ENCODE measurements at regions not wholly inside any gene's neighbourhood (a gene's known extent, or its start where the extent isn't known, plus 50 kb on each side); places are given as distances from the start of the nearest gene placed in this dataset.

GRCh38 chr16:64165368-64165767 is 956.5 kb downstream of the CDH11 start:
- Histone ChIP-seq H3K27ac (no peak overlapping the region), H3K36me3 (ENCODE audit: insufficient read depth, low read length) (no peaks in the 10 kb centered on the region), H3K4me3 (no peak overlapping the region), H3K9ac (ENCODE audit: insufficient read length) (no peak overlapping the region), H3K9me3 (ENCODE audit: low read depth, low read length) (no peaks in the 10 kb centered on the region)
- no peak for TF ChIP-seq FOXP2 (optimal IDR thresholded peaks at IDR 0.05; ENCODE audit: control extremely low read depth, extremely low read length, insufficient read depth)
- no peak for TF ChIP-seq POLR2AphosphoS5 (IDR thresholded peaks at IDR 0.05; ENCODE audit: borderline replicate concordance, low read depth, low read length)
- no peak for TF ChIP-seq EZH2 (IDR thresholded peaks at IDR 0.05)
- DNase-seq (ENCODE audit: low read depth, low spot score) = no peak

DNA sequence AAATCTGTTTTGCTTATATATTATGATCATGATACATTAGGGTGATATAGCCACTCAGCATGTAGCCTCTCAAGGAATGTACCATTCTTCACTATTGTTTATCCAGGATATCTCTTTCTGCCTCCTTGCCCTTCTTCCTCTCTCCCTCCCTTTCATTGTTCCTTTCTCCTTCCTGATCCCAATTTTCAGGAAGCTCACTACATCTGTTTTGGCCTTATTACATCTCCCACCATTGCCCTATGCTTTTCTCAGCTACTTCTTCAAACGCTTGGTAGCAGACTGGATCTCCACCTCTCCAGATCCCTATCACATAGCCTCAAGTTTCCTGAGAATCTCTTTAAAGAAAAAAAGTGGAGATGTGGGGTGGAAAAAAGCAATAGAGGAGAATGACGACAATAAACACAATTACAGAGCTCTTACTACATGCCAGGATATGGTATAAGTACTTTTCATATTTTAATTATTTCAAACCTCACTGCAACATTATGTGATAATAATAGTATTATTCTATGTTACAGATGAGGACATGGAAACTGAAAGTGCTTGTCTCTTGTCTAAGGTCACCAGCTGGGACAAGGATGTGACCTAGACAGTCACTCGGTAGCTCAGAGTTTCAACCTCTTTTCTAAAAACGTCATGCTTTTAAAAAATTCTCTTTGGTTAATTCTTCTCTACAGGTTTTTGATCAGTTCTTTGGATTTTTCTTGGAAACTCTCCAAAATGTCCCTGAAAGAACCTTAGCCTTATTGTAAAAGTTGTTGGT is 959.1 kb downstream of the CDH11 start:
- H3K9me3 ChIP-seq (ENCODE audit: low read depth, low read length) = no peaks in the 10 kb centered on the region
- H3K36me3 ChIP-seq (ENCODE audit: insufficient read depth, low read length) = no peaks in the 10 kb centered on the region
- no peak overlapping the region for H3K4me3 ChIP-seq
- H3K9ac ChIP-seq (ENCODE audit: insufficient read length) = no peak overlapping the region
- no peak for TF ChIP-seq FOXP2 (optimal IDR thresholded peaks at IDR 0.05; ENCODE audit: control extremely low read depth, extremely low read length, insufficient read depth)
- TF ChIP-seq EZH2 (IDR thresholded peaks at IDR 0.05) = no peak
- TF ChIP-seq POLR2AphosphoS5 (IDR thresholded peaks at IDR 0.05; ENCODE audit: borderline replicate concordance, low read depth, low read length) = no peak
- H3K27ac ChIP-seq = no peak overlapping the region
- no peak for DNase-seq (ENCODE audit: low read depth, low spot score)

DNA sequence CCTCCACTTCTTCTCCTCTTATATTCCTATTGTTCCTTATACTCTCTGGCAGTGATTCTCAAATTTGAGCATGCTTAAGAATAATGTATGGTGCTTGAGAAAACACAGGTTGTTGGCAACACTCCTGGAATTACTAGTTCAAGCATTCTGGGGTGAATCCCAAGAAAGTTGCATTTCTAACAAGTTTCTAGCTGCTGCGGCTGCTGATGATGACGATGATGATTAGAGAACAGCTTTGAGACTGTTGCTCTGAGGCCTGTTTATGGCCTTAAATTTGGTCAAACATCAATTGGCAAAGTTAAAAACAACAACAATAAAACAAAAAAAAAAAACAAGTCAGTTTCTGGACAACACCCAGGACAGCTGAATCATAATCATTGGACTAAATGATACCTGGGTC is 961.9 kb downstream of the CDH11 start:
- no peak overlapping the region for H3K4me3 ChIP-seq
- DNase-seq (ENCODE audit: low read depth, low spot score) = no peak
- no peaks in the 10 kb centered on the region for H3K36me3 ChIP-seq (ENCODE audit: insufficient read depth, low read length)
- no peaks in the 10 kb centered on the region for H3K9me3 ChIP-seq (ENCODE audit: low read depth, low read length)
- H3K9ac ChIP-seq (ENCODE audit: insufficient read length) = no peak overlapping the region
- TF ChIP-seq FOXP2 (optimal IDR thresholded peaks at IDR 0.05; ENCODE audit: control extremely low read depth, extremely low read length, insufficient read depth) = no peak
- no peak for TF ChIP-seq EZH2 (IDR thresholded peaks at IDR 0.05)
- TF ChIP-seq POLR2AphosphoS5 (IDR thresholded peaks at IDR 0.05; ENCODE audit: borderline replicate concordance, low read depth, low read length) = no peak
- no peak overlapping the region for H3K27ac ChIP-seq

DNA sequence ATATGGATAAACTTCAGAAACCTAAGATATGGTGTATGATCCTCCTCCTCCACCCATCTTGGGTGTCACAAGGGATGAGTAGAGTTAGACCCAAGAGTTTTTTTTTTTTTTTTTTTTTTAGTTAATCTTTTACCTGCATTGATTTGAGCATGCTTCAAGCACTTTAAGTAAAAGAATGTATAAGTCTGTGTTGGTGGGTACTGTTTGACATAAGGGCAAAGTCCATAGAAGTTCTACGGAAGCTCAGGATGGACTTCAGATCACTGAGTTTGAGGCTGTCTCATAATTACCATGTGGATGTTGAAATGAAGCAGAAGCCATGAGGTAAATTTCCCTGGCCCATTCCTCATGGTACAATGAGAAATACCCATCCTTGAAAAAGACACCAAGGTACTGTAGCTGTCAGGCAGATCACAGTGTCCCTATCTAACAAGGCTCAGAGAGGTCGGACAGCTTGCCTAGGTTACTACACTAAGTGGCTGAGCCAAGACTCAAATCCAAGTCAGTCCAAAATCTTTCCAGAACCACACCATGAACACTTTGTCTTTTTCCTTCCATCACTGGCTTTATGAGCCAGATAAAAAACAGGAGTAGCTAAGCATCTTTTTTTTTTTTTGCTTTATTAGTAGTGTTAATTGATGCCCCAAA is 962.8 kb downstream of the CDH11 start:
- Histone ChIP-seq H3K9me3 (ENCODE audit: low read depth, low read length) (no peaks in the 10 kb centered on the region), H3K27ac (no peak overlapping the region), H3K9ac (ENCODE audit: insufficient read length) (no peak overlapping the region), H3K4me3 (no peak overlapping the region), H3K36me3 (ENCODE audit: insufficient read depth, low read length) (no peaks in the 10 kb centered on the region)
- TF ChIP-seq FOXP2 (optimal IDR thresholded peaks at IDR 0.05; ENCODE audit: control extremely low read depth, extremely low read length, insufficient read depth) (no peak), EZH2 (IDR thresholded peaks at IDR 0.05) (no peak), POLR2AphosphoS5 (IDR thresholded peaks at IDR 0.05; ENCODE audit: borderline replicate concordance, low read depth, low read length) (no peak)
- DNase-seq (ENCODE audit: low read depth, low spot score) = no peak

DNA sequence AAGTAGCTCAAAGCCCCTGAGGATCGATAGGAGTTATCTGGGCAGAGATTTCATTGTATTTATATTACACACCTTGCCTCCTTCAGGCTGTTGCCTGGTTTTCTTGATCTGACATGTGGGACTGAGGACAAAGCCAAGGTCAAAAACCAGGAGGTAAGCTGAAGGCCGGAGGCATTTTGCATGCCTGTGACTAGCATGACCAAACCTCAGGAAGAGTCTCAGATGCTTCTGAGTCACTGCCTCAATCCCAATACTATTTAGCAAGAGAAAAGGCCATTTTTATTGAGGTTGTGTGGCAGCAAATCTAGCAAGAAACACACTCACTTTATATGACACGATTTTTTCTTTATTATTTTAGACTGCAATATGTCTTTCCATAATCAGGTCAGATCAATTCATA is 968.1 kb downstream of the CDH11 start:
- no peaks in the 10 kb centered on the region for H3K9me3 ChIP-seq (ENCODE audit: low read depth, low read length)
- no peak overlapping the region for H3K9ac ChIP-seq (ENCODE audit: insufficient read length)
- DNase-seq (ENCODE audit: low read depth, low spot score) = no peak
- TF ChIP-seq POLR2AphosphoS5 (IDR thresholded peaks at IDR 0.05; ENCODE audit: borderline replicate concordance, low read depth, low read length) = no peak
- no peak for TF ChIP-seq FOXP2 (optimal IDR thresholded peaks at IDR 0.05; ENCODE audit: control extremely low read depth, extremely low read length, insufficient read depth)
- no peak for TF ChIP-seq EZH2 (IDR thresholded peaks at IDR 0.05)
- no peaks in the 10 kb centered on the region for H3K36me3 ChIP-seq (ENCODE audit: insufficient read depth, low read length)
- no peak overlapping the region for H3K27ac ChIP-seq
- H3K4me3 ChIP-seq = no peak overlapping the region

DNA sequence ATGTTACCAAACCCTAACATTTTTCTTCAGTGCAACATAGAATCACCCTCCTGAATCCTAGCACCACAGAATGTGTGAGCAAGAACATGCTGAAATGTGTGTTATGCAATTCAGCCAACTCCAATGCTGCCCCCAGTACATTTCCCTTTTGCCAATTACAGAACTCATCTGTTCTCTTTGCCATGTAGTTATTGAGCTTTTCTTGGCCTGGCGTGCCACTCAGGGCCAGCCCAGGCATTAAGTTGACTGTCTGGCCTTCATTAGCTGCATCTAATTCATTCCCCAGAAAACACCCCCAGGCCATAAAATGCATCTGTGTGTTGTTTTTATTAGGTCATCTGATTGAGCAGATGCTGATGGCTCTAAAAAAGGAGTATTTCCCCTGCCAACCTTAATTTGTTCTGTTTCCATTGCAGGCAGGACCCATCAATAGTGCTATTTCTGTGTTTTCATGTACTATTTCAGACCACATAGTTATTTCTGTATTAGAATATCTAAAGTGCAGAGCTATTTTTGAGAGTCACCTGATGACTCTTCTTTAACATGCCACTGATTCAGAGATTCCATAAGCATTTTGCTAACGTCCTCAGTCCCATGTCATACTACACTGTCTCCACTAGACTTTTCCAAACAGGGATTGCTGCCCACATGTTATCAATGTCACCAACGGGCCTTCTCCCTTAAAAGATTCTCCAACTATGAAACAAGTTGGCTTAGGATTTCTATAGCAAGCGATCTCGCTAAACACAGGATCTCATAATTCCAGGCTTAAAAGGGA is 969.7 kb downstream of the CDH11 start:
- H3K27ac ChIP-seq = no peak overlapping the region
- no peak overlapping the region for H3K9ac ChIP-seq (ENCODE audit: insufficient read length)
- DNase-seq (ENCODE audit: low read depth, low spot score) = no peak
- no peak overlapping the region for H3K4me3 ChIP-seq
- H3K9me3 ChIP-seq (ENCODE audit: low read depth, low read length) = no peaks in the 10 kb centered on the region
- TF ChIP-seq POLR2AphosphoS5 (IDR thresholded peaks at IDR 0.05; ENCODE audit: borderline replicate concordance, low read depth, low read length) (no peak), EZH2 (IDR thresholded peaks at IDR 0.05) (no peak), FOXP2 (optimal IDR thresholded peaks at IDR 0.05; ENCODE audit: control extremely low read depth, extremely low read length, insufficient read depth) (no peak)
- H3K36me3 ChIP-seq (ENCODE audit: insufficient read depth, low read length) = no peaks in the 10 kb centered on the region

- TF ChIP-seq EZH2 (IDR thresholded peaks at IDR 0.05) (no peak), POLR2AphosphoS5 (IDR thresholded peaks at IDR 0.05; ENCODE audit: borderline replicate concordance, low read depth, low read length) (no peak), FOXP2 (optimal IDR thresholded peaks at IDR 0.05; ENCODE audit: control extremely low read depth, extremely low read length, insufficient read depth) (no peak)
- Histone ChIP-seq H3K36me3 (ENCODE audit: insufficient read depth, low read length) (no peaks in the 10 kb centered on the region), H3K9ac (ENCODE audit: insufficient read length) (no peak overlapping the region), H3K27ac (no peak overlapping the region), H3K4me3 (no peak overlapping the region), H3K9me3 (ENCODE audit: low read depth, low read length) (no peaks in the 10 kb centered on the region)
- DNase-seq (ENCODE audit: low read depth, low spot score) = no peak
Observed at GRCh38 chr16:64150193-64150592, 971.7 kb downstream of the CDH11 start.

- no peak for TF ChIP-seq POLR2AphosphoS5 (IDR thresholded peaks at IDR 0.05; ENCODE audit: borderline replicate concordance, low read depth, low read length)
- TF ChIP-seq FOXP2 (optimal IDR thresholded peaks at IDR 0.05; ENCODE audit: control extremely low read depth, extremely low read length, insufficient read depth) = no peak
- no peak for TF ChIP-seq EZH2 (IDR thresholded peaks at IDR 0.05)
- no peak overlapping the region for H3K9ac ChIP-seq (ENCODE audit: insufficient read length)
Observed at GRCh38 chr16:64149756-64150155, 972.1 kb downstream of the CDH11 start.

More at GRCh38 chr16:64149756-64150155, 972.1 kb downstream of the CDH11 start:
- H3K27ac ChIP-seq = no peak overlapping the region
- H3K9me3 ChIP-seq (ENCODE audit: low read depth, low read length) = no peaks in the 10 kb centered on the region
- no peaks in the 10 kb centered on the region for H3K36me3 ChIP-seq (ENCODE audit: insufficient read depth, low read length)
- DNase-seq (ENCODE audit: low read depth, low spot score) = no peak
- no peak overlapping the region for H3K4me3 ChIP-seq

Data from SK-N-MC (cell line).